Stimulated activated CD8-positive, alpha-beta memory T cell treated with anti-CD3 and anti-CD28 coated beads, Interleukin-7, amount 100 ng/mL, for 1 hour (primary cell): ENCODE measurements at regions not wholly inside any gene's neighbourhood (a gene's known extent, or its start where the extent isn't known, plus 50 kb on each side); places are given as distances from the start of the nearest gene placed in this dataset.

Experiments used
- DNase-seq, 2 donors: peaks; one replicate each; pipeline ENCODE4 v3.0.0-alpha.2; 2020; ENCODE audit warnings: low read depth in 2 of 2

DNA sequence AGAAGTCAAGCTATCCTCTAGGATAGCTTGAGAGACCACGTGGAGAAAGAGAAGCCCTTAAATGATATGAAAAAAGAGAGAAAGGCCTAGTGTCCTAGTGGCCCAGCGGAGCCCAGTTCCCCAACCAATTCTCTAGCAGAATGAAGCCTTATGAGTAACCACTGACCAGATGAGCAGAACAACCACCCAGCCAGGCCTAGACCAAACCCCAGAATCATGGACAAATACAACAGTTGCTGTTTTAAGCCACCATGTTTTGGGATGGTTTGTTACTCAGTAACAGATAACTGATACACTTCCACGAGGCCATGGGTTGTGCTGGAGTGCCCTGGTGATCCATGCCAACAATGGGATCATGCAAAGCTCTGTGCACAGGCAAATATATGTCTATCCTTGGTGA, 377.1 kb downstream of the SOX9 start:
- DNase-seq = no peak

DNA sequence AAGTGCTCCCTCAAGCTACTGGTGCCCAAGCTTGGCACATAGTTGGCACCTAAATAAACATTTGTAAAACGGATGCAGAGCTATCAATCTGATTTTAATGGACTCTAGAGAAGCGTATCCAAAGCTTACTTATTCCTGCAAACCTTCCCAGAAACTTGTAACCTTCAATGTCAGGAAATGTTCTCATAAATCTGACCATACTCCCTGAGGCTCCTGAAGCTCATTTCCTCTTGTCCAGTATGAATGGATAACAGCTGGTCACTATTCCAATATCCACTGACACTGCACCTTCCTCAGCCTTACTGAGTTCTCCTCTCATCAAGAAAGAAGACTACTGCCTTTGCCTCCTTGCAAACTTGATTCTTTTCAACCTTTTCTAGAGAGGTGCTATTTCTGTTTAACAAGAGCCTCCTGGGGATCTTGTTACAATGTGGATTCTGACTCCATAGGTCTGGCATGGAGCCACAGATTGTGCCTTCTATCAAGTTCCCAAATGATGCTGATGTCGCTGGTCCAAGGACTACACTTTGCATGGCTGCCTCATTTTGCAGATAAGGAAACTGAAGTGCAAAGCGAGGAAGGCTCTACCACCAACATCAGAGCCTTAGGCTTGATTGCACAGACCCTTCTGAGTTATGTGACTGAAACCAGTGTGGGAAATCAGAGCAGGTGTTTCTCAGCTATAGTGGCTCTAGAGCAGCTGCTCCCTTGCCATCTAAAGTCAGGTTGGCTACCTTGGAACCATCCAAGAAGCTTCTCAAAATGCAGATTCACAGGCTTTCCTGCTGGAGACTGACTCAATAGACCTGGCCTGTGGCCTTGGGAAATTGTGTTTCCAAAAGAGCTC, 377.8 kb downstream of the SOX9 start:
- DNase-seq = no peak

DNA sequence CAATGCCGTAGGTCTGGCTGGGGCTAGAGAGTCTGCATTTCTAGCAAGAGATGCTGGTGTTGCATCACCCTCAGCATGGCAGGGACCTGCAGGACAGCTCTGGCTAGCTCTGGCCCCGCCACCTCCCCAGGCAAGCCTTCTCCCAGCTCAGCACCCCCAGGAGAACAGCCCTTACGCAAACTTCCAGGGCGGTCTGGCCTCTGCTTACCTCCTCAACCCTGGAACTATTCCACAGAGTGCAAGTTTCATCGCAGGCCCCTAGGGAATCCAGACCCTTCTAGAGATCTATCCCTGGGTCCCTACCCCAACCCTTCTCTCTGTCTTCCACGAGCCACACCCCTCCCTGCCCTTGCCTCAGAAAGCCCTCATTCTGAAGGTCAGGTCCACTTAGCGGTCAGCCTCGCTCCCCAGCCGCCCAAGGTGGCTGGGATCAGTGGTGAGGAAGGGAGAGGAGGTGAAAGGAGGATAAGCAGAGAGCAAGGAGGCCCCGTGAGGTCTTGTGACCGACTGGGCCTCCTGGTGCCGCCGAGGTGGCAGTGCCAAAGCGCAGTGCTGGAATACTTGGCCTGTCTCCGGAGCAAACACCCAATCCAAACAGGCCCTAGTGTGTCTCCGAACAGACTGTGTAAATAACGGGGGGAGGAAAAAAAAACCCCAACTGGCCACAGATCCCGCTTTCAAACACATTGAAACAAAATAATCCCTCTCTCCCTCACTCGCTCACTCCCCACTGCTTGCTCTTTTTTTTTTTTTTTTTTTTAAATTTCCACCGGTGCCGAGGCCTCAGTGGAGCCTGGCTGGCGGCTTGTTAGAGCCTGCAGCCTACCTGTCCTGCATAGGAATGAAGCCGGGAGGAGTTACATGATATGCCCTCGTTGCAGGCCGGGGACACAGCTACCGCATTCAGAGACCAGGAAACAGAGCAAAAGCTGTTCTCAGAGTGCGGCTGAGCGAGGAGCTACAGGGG, 380.9 kb downstream of the SOX9 start:
- no peak for DNase-seq

DNA sequence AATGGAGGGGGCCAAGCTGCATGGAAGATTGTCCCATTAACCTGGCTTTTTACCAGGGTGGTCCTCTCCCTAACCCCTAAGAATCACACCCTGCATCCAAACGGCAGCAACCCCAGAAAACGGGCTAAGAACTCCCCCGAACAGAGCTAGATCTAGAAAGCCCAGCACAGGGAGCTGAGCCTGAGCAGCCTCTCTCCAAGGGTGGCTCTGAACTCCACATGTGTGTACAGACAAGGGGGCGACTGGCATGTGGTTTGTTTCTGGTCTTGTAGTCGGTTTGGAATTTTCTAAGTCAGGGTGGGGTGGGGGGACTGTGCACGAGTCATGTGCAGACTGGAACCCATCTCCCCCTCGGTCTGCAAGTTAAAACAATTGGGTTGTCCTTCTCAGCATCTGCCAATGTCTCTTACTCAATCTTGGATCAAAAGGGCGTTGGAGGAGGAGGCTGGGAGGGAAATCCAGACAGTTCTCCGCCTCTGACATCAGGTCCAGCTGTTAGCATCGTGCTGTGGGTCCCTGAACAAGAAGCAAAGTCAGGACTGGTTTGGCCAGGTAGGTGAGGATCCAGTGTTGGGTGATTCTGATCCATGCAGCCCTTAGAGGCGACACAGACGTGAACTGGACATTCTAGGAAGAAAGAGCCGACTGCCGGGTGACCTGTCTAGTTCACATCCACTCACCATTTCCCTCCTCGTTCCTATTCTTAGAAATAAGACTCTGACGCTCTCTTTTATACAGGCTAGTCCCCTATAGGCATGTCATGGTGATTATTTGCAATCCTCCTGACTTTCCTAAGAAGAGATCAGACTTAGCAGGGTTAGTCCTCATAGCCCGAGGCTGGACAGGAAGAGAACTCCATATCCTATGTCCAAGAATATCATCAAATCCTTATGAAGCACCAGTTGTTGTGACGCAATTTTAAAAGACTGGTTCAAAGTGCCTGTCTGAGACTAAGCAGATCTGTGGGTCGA, 381.8 kb downstream of the SOX9 start:
- DNase-seq = no peak

DNA sequence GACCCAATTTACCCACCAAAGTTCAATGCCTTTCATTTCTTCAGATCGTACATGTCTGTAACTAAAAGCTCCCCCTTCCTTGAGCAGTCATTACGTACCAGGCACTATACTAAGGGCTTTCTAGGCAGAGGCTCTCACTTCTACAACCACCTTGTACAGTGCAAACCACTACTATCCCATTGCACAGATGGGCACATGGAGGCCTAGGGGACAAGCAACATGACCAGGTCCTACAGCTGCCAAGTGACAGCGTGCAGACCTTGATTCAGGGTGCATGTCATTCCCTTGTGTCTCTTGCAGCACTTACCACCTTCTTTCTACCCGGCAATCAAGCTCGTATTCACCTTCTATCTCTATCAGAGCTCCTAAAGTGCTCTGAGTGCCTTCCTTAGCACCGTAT, 382.7 kb downstream of the SOX9 start:
- no peak for DNase-seq

DNA sequence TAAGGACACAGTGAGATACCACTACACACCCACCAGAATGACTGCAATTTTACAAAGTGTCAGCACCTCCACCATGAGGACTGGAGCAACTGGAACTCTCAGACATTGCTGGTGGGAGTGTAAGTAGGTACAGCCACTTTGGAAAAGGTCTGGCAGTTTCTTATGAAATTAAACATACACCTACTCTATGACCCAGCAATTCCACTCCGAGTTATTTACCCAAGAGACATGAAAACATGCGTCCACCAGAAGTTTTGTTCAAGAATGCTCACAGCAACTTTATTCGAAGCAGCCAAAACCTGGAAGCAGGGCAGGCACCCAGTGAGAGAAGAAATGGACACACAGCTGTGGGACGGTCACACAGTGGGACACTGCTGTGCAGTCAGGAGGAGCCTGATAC, 384.0 kb downstream of the SOX9 start:
- DNase-seq = no peak

DNA sequence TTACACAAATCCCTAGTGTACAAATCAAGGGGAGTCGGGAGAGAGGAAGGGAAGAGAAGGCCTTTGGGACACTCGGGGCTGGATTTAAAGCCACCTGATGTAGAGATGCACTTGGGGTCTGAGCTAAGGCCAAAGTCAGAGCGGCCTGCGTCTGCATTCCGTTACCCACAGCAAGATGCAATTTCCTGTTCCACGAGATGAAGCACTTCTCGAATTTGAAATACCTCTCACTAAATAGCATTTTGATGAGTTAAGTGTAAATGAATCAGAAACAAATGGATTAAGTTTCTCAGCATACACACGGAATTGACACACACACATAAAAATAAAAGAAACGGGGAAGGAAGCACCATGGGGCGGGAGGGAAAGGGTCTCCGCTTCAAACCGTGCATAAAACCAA, 386.0 kb downstream of the SOX9 start:
- DNase-seq = no peak

DNA sequence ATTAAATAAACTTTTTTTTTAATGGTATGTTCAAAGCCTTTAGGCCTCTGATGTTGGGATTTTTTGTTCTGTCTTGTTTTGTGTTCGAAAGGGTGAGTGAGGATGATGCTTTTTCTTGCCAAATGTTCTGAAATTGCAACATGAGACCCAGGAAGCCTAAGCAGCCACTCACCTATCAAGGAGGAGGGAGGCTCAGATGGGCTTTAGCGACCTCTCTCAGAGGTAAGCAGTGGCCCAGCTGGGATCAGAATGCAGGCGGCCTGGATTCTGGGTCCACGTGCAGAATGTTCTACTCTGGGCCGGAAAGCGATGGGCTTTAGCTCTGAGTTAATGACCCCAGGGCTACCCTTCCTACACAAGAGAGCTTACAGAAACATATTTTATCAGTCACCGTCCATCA, 386.6 kb downstream of the SOX9 start:
- DNase-seq = no peak

DNA sequence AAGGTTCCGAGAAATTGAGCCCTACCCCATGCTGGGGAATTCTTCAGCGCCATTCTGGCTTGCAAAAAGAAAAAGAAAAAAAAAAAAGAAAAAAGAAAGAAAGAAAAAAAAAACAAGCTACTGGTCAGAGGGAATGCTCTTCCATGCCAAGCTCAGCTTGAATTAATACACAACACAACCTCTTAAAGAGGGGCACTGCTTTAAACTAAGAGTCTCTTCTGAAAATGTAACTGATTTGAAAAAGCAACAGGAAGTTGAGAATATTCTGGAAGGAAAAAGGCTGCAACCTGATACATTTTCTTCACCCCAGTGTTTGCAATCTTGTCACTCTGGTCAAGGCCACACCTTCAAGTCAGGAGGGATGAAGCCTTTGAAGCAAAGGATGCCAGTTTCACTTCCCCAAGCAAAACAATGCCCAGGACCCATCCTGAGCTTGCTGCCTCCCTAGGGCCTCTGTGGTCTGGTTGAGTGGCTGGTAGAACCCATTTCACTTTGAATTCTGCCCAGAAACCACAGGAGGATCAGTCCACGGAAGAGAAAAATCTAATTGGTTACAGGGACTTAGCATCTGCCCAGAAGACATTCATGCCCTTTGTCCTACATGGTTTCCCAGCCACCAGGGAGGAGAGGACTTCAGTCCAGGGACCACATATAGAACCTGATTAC, 389.7 kb downstream of the SOX9 start:
- no peak for DNase-seq

DNA sequence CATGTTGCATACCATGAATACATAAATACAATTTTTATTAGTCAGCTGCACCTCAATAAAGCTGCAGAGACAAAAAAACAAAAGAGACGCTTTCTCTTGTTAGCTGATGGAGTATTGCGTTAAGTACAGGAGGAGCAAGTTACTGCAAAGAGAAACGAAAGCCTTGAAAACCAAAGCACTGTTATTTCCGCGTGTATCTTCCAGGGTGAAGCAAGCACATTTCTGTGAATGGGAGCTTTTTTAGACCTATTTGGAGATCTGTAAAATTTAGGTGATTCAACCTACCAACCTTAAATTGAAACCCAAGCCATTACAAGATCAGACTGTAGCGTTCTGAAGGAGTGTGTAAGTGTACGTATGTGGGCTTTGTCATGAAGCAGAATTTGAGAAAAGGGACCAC, 390.4 kb downstream of the SOX9 start:
- no peak for DNase-seq

DNA sequence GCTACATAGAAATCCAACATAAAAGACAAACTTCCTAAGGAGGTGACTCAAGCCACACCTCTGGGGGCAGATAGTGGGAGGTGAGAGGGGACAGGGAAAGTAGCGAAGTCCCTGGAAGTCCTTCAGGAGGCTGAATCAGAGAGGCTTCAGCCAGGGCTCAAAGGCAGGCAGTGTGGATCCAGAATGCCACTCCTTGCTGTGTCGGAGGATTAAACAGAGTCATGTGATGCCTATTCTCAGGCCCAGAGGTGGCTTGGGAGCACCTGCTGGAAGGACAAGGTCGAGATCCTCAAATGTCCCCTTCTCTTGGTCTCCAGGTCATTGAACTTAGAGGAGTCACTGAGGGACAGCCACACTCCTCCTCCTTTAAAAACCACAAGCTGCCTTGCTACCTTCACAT, 391.1 kb downstream of the SOX9 start:
- DNase-seq = no peak

DNA sequence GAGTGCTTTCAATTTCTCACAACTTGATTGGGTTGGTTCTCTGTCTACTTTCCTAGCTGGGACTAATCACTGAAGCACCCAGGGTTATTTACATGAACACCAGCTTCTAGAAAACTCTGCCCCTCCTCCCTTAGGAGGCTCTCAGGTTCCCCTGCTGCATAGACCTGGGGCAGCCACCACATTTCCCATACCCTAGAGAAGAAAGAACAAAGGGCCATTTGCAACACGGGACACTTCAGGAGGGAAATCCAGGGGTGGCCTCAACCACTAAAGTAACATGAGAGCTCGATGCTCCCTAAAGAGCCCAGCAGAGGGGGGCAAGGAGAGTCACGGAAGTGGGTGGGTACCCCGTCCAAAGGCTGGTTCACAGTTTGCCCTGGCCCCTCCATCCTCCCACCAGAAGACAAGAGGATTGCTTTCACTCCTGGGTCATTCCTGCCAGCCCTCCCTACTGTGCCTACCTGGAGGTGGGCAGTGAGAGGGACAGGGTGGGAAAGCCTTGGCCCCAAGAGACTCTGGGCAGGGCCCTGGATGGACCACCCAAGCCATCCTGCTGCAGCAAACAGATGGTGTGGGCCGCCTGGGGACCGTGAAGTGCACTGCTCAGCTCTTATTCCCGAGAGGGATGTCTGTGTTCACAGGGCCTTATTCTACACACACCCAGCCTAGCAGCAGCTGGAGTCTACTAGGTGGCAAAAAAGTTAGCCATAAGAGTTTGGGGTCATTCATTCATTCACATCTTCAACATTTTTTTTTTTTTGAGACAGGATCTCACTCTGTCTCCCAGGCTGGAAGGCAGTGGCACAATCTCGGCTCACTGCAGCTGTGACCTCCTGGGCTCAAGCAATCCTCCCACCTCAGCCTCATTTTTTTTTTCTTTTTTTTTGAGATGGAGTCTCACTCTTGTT, 392.1 kb downstream of the SOX9 start:
- no peak for DNase-seq

DNA sequence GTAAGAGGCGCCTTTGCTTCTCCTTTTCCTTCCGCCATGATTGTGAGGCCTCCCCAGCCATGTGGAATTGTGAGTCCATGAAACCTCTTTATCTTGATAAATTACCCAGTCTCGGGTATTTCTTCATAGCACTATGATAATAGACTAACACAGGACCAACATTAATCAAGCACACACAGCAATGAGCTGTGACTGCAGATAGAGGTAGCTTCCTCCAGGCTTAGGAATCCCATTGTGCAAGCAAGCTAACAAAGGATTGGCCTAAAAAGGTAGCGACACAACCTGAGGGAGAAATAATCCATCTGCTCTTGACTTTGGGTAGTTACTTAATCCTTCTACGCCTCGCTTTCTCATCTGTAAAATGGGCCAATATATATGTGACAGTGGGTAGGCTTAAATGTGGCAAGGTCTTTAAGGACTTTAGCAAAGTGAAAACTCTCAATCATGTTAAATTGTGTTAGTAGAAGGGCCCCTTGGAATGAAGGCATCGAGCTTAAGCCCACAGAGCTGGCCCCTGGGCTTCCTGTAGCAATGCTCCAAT, 393.6 kb downstream of the SOX9 start:
- no peak for DNase-seq

DNA sequence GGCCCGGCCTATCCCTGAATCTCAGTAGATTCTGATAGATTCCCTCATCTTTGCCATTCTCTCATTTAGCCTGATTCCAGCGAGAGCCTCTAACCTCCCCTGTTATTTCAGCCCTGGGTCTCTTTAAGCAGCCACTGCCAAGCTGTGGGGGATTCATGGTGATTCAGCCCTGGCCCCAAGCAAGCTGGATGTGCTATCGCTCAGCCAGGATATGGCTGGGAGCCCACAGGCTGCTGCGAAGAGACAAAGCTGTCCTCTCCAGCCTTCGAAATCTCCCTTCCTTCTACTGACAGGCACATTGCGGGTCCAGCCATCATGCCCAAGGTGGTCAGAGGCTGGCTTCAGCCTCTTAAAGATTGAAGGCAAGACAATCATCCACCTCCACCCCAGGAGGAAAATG, 394.1 kb downstream of the SOX9 start:
- no peak for DNase-seq

DNA sequence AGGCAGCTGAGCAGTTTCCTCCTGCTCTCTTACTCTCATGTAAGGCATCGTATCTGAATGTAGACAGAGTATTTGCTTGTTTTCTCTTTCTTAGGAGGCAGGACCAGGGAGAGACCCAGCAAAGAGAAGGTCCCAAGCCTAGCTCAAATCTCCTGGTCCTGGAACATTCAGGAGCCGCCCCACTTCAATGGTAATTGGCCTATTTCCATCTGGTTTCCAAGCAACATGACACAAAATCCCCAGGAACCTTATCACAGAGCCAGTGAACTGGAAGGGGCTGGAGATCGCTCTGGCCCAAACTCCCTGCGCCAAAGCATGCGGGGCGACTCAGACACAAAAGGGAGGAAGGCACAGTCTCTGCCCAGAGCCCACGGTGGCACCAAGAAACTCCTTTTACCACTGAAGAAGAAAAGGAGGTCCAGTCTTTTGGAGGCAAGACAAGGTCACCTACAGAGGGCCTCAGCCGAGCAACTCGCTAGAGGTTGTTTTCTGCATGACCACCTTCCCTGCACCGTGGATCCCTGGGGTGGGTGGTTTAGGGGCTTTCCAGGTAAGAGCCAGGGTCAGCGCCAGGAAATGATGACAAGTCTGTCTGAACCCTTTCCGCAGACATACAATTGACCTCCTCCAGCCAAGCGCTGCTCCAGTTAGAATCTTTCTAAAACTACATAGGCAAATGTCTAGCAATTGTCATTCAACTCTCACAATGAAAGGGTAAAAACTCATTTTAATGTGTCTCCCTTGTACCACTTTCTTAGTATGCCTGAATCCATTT, 394.7 kb downstream of the SOX9 start:
- DNase-seq = no peak

DNA sequence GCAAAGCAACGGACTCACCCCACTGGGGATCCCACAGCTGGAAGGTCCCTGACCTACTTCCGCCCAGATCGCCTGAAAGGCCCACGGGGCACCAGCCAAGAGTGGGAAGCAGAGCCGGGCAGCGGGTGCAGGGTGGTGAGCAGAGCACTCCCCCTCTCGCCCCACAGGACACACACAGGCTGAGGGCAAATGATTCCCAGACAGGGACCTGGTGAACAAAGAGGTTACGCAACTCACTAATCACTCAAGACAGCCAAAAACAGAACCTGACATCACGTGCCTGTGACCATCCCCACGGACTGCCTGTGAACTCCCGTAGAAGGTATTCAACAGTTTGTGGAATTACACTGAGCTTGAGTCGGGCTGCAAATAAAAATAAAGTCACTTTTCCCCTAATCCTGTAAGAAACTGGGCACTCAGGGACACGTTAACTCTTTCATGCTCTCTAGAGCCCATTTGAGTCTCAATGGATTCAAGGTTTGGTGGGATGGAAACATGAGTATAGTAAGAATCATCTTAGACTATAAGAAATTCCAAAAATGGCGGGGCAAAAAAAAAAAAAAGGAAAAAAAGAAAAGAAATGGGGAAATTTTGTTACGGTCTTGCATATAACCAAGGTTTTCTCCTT, 396.1 kb downstream of the SOX9 start:
- DNase-seq = no peak

DNA sequence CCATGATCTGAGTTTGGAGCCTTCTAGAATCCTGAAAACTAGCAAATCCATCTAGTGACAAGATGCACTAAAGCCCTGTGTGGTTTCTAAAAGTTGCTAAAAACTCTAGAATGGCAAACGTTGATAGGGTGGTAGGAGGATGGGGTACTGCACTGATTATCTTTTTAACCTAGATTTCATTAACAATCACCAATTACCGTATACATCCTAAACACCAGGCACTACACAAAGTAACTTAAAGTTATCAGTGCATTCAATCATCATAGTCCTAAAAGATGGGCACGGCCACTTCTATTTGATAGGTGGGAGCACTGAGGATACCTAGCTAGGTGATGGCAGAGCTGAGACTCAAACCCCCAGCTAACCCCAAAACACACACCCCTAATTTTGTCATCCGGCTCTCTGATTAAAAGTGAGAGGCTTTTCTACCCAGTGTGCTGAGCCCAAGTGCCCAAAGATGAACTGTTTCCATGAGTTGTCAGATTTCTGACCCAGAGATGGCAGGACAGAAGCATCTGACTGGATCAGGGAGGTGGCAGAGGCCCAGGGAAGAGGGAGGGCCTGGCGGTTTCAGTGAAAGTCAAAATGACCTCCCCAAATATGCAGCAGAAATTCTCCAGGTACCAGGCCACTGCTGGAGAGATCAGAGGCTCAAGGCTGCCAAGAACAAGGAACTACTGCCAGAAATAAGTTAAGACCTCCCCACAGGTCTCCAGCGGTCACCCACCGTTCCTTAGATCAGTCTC, 396.8 kb downstream of the SOX9 start:
- DNase-seq = no peak
